HG03432 (cell line): ENCODE measurements at regions not wholly inside any gene's neighbourhood (a gene's known extent, or its start where the extent isn't known, plus 50 kb on each side); places are given as distances from the start of the nearest gene placed in this dataset.
"Not testable (repeated sequence)": the region's sequence is repeated elsewhere in the genome, so short reads cannot be mapped to it uniquely, and the experiment has no call there.

Experiments used
- ATAC-seq: cut with Tn5 transposase; IDR thresholded peaks from one replicate; pipeline ENCODE4 v1.9.1; 2021; ENCODE audit warnings: mild to moderate bottlenecking, moderate library complexity; ENCODE audit not compliant: unreplicated experiment

DNA sequence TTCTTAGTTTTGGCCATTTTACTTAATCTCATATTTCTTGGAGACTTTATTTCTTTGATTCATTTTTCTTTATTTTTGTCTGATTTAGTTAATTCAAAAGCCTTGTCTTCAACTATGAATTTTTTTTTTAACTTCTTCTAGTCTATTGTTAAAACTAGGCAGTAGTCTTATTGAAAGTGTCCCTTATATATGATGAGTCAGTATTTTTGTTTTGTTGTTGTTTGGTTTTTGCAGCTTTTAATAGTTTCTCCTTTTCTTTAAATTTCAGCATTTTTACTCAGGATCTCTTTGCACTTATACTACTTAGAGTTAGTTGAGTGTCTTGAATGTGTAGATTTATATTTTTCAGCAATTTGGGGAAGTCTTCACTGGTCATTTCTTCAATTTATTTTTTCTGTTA, 758.5 kb upstream of the CDH8 start:
- no peak for ATAC-seq

DNA sequence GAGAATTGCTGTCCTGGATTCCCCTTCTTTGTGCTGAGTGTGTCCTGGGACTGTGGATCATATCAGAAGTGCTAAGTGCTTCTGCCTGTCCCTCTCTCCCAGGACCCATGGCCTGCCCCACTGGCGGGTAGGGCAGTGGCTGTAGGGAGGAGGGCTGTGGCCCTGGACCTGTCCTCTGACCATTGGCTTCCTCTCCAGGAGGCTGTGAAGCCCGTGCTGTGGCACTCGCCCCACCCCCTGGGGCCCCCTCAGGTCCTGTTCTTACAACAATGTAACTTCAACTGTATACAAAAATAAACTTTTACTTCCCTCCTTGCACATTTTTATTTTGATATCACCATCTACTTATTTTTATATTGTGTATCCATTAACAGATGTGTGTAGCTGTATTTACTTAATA, 743.8 kb upstream of the CDH8 start:
- not testable (repeated sequence) for ATAC-seq

DNA sequence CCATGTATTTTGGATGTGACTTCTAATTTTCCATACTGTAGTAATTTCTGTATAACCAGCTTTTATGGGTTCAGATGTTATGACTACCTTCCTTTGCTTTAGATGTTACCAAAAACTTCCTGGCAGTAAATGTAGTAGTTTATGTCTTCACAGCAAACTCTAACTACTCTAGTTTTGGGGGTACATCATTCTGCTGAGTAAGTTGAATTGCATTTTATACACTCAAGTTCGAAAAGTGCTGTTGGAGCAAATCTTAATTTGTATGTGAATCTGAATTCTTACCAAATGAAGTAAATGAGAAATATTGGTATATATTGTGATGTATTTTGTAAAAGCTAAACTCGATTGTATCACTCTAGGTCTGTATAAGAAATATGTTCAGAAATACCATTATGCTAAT, 728.3 kb upstream of the CDH8 start:
- no peak for ATAC-seq

DNA sequence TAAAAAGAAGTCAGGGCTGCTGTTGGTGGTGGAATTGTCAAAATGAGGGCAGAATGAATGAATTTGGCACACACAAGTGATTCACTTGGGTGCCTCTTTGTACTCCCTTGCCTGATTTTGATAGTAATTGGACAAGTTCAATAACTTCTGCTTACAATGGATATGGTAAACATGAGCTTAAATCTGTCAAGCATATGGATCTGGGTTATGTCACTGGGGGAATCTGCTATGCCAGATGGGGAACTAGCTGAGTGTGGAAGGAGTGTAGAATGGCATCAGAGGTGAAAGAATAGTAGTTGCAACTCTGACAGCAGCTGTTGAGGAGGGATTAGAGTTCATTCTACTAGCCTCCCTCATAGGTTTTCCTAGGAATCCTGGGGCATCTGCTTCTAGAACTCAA, 724.2 kb upstream of the CDH8 start:
- no peak for ATAC-seq

DNA sequence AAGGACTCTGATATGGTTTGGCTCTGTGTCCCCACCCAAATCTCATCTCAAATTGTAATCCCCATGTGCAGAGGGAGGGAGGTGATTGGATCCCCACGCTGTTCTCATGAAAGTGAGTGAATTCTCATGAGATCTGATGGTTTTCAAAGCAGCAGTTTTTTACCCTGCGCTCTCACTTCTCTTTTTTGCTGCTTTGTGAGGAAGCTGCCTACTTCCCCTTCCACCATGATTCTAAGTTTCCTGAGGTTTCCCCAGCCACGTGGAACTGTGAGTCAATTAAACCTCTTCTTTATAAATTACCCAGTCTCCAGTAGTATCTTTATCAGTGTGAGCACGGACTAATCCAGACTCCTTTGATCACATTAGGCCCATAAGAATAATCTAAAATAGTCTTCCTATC, 719.7 kb upstream of the CDH8 start:
- no peak for ATAC-seq

DNA sequence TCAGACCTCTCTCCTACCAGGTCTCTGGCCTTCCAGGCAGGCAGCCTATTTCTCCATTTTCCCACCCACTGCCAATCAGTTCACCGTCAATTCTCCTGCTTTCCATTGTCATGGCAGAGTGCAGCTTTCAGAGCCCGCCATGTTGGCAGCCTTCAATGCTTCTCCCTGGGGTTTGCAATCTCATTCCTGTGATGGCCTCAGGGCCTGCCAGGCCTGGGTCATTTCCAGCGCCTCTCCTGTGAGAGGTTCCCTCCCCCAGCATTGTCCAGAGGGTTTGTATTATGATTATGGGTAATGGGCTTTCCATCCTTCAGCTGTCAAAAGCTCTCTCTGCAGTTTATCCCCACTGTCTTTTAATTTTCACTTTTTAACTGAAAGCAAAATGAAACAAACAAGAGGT, 716.6 kb upstream of the CDH8 start:
- no peak for ATAC-seq

DNA sequence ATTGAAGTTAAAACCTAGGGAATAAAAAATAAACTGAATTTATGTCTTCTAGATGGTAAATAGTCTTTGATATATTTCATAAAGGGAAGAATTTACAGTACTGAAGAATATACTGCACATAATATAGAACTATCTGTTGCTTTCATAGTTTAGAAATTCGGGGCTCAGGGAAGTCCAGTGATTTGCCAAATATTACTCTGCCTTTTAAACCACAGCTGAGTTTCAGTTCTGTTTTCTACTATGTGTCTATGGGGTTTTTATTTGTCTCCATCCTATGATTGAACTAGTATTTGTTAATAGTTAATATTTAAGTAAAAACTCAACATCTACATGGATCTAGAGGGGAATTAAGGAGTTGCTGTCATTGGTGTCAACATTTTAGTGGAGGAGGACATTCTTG, 715.0 kb upstream of the CDH8 start:
- peak; percentile 40 for ATAC-seq

DNA sequence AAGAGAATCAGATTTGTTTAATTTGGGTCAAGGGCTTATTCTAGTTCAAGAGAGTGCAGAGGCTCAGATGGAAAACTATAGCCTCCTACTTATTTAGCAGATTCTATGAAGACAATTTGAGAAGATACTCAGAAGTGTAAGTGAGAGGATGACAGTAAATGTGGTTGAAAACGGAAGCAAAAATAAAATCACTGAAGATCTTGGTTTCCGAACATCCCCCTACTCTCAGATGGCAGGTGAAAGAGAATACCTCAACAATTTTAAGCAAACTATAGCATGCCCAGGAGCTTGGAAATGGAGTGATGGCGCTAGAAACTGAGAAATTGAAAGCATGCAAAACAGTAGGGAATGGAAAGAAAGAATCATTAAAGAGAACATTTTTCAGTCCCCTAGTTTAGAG, 705.5 kb upstream of the CDH8 start:
- ATAC-seq, result no peak

DNA sequence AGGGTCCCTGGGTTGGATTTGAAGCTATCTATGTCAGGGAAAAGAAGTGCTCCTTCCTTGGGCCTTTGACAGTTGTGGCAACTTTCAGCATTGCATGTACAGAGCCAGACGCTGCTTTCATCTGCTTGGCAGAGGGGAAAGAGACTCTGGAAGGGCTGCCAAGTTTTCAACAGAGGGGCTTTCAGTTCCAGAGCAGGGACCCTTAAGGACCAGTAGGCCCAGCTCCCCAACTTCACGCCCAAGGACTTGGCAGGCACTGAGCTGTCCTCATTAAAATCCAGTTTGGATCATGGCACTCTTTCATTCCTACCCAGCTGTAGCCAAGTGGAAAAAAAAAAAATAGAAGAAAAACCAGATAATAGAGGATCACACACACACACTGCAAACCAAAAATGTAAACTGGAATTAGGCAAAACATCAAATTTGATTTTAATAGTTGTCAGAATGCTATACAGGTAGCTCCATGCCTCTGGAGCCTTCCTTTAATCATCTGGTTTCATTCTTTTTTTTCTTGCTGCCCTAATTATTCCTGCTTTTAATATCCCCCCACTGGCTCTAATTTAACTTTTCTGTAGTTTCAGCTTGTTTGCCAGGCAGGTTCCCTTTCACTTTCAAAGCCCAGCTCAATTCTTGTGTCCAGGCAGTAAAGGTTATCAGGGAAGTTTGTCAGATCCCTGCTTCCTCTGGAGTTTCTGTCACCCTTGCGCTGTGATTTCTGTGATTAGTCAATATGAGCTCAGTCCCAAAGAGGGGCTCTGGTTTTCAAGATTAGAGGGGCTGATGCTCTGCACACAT, 702.6 kb upstream of the CDH8 start:
- ATAC-seq, result no peak

DNA sequence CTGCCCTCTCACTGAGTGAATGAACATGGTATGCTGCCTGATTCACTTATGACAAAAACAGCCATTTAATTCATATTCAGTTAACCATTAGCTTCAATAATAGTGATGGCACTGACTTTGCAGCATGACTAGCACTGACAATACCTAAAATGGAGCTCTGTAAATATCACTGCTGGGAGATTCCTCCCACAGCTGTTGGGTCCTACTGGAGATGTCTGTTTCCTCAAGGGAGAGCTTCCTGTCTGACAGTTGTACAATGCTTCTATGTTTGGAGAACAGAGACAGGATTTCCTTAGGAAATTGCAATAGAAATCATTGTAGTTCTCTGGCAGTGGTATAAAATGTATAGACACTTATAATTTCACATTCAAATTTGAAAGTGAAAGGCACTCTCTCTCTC, 695.9 kb upstream of the CDH8 start:
- ATAC-seq, result no peak

DNA sequence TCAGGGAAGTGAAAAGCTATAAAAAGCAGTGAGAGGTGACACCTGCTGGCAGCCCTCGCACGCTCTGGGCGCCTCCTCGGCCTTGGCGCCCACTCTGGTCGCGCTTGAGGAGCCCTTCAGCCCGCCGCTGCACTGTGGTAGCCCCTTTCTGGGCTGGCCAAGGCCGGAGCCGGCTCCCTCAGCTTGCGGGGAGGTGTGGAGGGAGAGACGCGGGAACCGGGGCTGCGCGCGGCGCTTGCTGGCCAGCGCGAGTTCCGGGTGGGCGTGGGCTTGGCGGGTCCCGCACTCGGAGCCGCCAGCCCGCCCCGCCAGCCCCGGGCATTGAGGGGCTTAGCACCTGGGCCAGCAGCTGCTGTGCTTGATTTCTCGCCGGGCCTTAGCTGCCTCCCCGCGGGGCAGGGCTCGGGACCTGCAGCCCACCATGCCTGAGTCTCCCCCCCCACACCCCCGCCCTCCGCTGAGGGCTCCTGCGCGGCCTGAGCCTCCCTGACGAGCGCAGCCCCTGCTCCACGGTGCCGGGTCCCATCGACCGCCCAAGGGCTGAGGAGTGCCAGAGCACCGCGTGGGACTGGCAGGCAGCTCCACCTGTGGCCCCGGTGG, 688.5 kb upstream of the CDH8 start:
- not testable (repeated sequence) for ATAC-seq

DNA sequence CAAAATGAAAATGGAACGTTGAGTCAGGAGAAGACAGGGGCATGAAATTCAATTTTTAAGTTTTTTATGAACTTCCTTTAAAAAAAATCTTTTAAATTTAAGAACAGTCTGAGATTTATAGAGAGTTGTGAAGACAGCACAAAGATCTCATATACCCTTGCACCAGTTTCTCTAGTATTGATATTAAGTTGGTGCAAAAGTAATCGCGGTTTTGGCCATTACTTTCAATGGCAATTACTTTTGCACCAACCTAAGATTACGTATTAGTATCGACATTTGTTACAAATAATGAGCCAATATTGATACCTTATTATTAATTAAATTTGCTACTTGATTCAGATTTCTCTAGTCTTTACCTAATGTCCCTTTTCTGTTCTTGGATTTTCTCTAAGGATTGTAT, 684.4 kb upstream of the CDH8 start:
- ATAC-seq, result no peak

DNA sequence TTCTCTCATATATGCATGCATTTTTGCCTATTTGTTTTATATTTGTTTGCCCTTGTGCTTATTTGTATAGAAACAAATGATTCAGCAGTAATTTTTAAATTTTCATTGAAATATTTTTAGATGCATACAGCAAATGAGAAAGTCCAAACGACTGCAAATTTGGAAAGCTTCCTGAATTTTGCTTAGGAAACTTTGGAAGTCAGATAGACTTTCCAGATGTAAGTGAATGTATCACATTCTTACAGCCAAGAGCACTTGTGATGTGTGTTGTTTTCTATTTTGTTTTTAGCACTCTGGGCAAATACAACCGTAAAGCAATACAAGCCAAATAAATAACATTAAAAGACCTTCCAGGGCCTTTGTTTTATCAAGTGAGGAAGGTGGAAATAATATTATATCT, 680.8 kb upstream of the CDH8 start:
- ATAC-seq, result no peak

DNA sequence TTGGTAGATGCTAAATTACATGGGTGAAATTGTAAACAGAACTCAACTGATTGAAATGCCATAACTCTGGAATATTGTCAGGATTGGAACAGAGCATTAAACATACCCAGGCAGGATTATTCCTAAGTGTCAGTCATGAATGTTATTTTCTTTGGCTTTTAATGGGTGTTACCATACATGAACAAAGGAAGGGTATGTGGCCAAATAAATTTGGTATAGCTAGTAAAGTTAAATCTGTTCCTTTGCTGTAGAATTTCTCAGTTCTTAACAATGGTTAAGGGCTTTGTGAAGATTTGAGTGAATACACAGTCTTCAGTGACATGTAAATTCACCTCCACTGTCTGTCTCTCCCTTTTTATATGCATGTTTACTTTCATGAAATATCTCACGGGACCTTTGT, 679.5 kb upstream of the CDH8 start:
- ATAC-seq, result no peak

DNA sequence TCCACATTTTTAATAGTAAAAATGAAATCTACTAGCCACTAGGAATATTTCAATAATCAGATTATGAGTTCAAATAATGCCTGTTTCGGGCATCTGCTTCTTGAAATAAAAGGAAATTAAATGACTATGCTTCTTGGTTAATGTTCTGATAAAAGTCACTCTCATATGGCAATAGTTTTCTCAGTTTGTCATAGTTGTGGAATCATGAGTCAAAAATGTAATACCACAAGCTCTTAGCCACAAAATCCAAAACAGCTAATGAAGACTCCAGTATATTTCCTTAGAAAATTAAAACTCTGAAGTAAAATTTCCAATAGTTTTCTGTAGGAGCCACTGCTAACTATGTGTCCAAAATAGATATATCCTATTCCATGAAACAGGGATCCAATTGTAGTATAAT, 676.3 kb upstream of the CDH8 start:
- ATAC-seq, result no peak

DNA sequence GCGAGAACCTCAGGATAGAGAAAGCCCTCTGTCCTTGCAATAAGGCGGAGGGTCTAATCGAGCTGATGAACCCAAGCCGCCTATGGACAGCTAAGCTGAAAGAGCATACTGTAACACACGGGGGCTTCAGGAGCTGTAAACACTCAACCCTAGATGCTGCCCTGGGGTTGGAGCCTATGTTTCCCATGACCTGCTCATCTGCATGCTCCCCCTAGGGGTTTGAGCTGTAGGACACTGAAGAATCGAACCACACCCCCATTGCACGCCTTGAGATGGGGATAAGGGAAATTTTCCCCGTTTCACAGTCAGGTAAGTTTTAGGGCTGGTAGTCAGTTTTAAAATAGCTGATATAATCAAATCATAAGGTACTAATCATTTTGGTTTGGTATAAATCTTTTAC, 675.6 kb upstream of the CDH8 start:
- no peak for ATAC-seq

DNA sequence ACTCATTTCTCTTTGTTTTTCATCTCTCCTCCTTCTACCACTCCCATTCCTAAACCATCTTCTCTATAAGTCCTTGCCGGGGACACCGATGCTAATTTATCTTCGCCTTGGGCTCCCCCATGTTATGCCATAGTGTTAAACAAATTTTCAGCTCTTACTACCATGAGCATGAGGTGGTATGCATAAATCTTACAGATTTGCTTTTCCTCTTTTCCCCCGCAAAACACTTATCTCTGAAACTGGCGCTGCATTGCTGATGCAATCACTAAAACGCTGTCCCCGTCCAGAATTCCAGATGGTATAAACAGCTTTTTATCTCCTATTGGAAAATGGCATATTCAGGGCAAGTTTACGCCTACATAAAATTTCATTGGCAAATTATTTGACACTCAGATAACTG, 673.6 kb upstream of the CDH8 start:
- no peak for ATAC-seq

DNA sequence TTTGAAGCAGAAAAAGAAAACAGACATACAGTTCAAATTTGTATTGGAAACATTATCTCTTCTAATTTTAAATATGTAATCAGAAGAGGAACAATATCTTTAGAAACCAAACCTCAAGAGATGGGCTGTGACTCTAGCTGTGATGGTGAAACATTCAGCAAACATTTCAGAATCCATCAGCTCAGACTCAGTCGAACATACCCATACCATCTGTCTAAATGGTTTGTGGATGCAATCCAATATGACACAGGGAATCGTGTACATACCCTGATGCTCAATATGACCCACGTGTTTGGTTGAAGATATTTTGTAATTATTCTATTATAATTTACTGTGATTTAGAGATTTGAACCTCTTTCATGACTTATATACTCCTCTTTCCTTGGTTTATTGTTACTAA, 665.2 kb upstream of the CDH8 start:
- ATAC-seq, result no peak

DNA sequence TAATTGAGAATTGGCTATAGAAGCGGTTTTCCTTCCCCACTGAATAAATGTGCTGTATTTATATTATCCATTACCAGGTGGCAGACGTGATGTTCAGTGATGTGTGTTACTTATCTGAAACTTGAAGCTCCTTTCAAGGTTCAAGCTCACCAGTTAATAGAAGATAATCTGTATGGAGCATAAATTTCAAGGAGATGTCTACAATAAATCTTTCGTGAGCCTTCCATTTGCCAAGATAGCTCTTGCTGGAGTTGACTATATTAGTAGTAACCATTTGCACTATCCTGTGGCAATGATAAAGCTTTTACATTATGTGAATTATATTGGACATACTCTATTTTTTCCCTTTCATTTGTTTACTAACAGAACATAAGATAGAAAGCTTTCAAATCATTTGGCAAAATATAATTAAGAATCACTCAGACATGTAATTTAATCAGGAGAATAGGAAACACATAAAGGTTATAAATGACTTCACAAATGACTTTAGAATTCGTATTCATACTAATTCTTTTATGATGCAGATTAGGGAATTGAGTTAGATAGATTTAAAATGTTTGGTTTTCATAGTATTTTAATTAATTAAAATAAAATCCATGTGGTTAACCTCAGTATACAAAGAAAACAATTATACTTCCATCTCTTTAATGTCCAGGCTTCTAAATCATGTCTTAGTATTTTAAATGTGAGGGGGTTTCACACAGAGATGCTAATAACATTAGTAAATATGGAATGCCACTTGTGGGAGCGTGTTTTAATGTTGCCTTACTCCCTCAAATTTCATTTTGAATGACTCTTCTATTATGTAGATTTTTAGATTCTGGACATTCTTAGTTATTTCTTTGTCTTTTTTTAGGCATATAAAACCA, 664.4 kb upstream of the CDH8 start:
- no peak for ATAC-seq

DNA sequence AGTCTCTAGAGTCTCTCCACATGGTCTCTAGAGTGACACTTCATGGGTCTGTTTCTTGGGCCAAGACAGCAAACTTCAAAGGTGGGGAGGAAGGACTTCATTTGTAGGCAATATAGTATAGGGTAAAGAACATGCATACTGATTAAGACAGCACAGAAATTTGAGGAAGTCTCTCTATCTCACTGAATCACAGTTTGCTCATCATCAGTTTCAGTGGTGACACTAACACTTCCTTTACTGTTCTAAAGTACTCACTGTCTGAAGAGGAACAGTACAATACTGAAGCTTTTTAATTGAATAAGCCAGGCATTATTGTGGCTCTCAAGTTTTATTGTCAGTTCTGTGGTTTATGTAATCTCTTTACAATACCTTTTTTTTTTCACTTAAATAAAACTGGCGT, 656.4 kb upstream of the CDH8 start:
- ATAC-seq, result peak; percentile 79

DNA sequence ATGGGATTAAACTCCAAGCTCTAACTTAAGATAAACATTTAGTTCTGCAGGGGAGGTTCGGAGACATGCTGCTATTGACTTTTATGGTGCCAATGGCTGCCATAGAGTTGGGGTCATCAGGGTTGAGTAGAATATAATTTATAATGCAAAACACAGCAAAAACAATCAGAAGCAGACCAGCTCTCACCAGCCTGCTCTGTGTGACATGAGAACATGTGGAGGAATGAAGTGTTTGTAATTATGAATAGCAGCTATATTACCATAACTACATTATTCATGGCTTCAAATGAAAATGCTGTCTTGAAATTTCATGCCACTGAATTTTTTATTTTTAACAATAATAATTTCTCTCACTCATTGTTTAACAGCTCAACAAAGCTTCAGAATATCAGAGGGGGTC, 645.6 kb upstream of the CDH8 start:
- ATAC-seq, result no peak

DNA sequence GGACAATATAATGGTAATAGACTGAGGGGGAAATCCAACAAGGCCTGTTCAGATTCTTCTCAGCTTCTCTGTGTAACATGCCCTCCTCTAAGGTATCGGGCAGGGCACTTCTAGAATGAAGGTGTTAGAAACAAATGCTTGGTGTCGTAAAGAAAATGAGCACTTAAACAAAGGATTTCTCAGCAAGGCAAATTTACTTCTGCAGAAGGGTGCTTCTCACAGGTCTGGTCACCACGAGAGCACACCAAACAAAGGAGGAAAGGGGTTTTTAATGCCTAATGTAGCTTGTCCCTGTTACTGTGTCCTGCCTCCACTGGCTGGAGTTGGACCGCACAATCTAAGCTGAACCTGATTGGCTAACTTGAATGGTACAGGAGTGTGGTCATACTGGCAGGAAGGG, 642.6 kb upstream of the CDH8 start:
- ATAC-seq, result no peak
